ENCODE measurements at regions not wholly inside any gene's neighbourhood (a gene's known extent, or its start where the extent isn't known, plus 50 kb on each side); places are given as distances from the start of the nearest gene placed in this dataset.

DNA sequence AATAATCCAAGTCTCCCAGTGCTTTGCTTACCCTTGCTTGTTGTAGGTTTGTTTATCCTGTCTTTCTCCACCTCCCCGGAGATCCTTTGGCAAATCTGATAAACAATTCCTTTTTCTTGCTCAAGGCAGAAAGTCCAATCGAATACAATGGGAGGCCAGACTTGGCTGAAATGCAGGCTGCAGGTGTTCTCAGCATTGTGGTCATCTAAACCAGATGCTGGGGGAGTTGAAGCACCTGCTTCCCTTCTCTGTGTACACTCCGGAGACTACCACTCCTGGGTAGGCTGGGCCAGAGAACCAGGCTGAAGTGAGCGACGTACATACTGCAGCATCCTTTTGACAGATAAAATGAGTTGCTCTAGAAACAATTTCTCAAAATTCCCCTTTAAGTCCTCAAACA lies 82.6 kb upstream of the PREP start:
- Histone ChIP-seq H3K4me3 (no peak overlapping the region), H3K4me1 (replicated peaks; ENCODE audit: insufficient read depth) (peaks cover 13% of the 10 kb centered on the region), H3K79me2 (ENCODE audit: low read depth) (no peaks in the 10 kb centered on the region), H3K9me3 (ENCODE audit: insufficient read depth, low read depth) (no peaks in the 10 kb centered on the region), H3K27me3 (ENCODE audit: insufficient read depth, low read depth) (no peaks in the 10 kb centered on the region), H3K4me2 (no peak overlapping the region), H3F3A (ENCODE audit: insufficient read depth, low read depth) (no peaks in the 10 kb centered on the region), H2AFZ (no peak overlapping the region), H3K27ac (no peak overlapping the region), H3K36me3 (ENCODE audit: low read depth) (no peaks in the 10 kb centered on the region), H3K9me2 (ENCODE audit: insufficient read depth) (no peaks in the 10 kb centered on the region), H4K20me1 (ENCODE audit: insufficient read depth) (no peaks in the 10 kb centered on the region)
- no peak for TF ChIP-seq EZH2 (IDR thresholded peaks at IDR 0.05; ENCODE audit: low read depth)
- TF ChIP-seq, protein P1, sequence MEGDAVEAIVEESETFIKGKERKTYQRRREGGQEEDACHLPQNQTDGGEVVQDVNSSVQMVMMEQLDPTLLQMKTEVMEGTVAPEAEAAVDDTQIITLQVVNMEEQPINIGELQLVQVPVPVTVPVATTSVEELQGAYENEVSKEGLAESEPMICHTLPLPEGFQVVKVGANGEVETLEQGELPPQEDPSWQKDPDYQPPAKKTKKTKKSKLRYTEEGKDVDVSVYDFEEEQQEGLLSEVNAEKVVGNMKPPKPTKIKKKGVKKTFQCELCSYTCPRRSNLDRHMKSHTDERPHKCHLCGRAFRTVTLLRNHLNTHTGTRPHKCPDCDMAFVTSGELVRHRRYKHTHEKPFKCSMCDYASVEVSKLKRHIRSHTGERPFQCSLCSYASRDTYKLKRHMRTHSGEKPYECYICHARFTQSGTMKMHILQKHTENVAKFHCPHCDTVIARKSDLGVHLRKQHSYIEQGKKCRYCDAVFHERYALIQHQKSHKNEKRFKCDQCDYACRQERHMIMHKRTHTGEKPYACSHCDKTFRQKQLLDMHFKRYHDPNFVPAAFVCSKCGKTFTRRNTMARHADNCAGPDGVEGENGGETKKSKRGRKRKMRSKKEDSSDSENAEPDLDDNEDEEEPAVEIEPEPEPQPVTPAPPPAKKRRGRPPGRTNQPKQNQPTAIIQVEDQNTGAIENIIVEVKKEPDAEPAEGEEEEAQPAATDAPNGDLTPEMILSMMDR (conservative IDR thresholded peaks at IDR 0.05), result no peak
- BruUV-seq (replicated peaks), result no TSS peak
- CTCF ChIA-PET, result no interaction called here
- intact Hi-C loops (cut with micrococcal nuclease; ENCODE audit: unreplicated experiment), result no loop called here
- POLR2A ChIA-PET (ENCODE audit: unreplicated experiment), result no interaction called here
- DNase-seq, result no peak

DNA sequence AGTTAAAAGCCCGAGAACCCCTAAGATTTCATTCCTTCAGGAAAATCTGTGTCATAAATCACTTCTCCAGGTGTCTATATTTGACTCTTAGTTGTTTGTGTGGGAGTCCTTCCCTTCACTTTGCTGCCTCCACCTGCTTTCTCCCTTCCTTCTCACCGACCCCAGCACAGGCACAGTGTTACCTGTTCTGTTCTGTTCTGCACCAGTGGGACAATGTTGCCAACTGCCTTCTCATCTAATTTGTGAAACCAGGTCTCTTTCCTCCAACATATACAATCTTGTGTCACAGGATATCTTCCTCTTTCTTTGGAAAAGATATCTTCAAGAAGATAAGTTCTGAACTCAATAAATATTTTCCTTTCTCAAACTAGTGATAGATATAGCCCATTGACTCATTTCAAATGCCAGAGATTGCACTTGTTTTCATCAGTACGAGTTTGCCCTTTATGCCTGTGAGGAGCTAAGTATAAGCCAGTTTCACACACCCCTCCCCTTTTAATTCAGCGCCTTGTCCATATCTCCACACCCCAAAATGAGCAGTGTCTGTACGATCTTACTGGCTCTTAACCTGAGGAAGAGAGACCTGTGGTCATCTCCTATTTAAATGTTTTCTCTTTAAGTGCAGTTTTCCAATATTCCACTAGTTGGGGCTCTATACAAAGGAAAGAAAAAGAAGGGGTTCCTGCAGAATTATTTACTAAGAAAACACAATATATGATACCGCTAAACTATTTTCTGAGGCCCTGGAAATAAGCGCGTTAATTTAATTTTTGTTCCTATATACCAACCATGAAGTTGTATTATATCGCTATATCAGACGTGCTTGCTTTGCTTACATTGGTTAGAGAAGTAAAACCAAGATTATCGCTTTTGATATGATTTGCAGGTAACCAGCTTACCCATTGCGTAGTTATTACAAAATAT lies 81.6 kb upstream of the PREP start:
- H3F3A ChIP-seq (ENCODE audit: insufficient read depth, low read depth), result no peaks in the 10 kb centered on the region
- H3K4me1 ChIP-seq (replicated peaks; ENCODE audit: insufficient read depth), result peaks cover 13% of the 10 kb centered on the region
- no peaks in the 10 kb centered on the region for H3K27me3 ChIP-seq (ENCODE audit: insufficient read depth, low read depth)
- H3K9me2 ChIP-seq (ENCODE audit: insufficient read depth), result no peaks in the 10 kb centered on the region
- BruUV-seq (replicated peaks), result no TSS peak
- CTCF ChIA-PET, result interaction anchor here (0.5 to 0.6 kb wide), 2 partner anchors 53 to 433 kb away, joined by 10 to 27 read pairs; no protein-coding TSS in a partner anchor
- no peak overlapping the region for H3K27ac ChIP-seq
- intact Hi-C loops (cut with micrococcal nuclease; ENCODE audit: unreplicated experiment), result loop anchor here (1.0 to 5.0 kb wide), 5 partner anchors 52 to 817 kb away; partner anchors contain the start of gene PRDM1
- H3K4me3 ChIP-seq, result no peak overlapping the region
- H3K79me2 ChIP-seq (ENCODE audit: low read depth), result no peaks in the 10 kb centered on the region
- H3K36me3 ChIP-seq (ENCODE audit: low read depth), result no peaks in the 10 kb centered on the region
- peak in 1 of 2 experiments; percentile 53 for DNase-seq
- TF ChIP-seq, protein P1 (conservative IDR thresholded peaks at IDR 0.05), result peak; percentile 97
- TF ChIP-seq EZH2 (IDR thresholded peaks at IDR 0.05; ENCODE audit: low read depth), result no peak
- POLR2A ChIA-PET (ENCODE audit: unreplicated experiment), result no interaction called here
- H2AFZ ChIP-seq, result peak overlapping the region; percentile 40; the same call in 1 of the 2 replicates
- H3K9me3 ChIP-seq (ENCODE audit: insufficient read depth, low read depth), result no peaks in the 10 kb centered on the region
- no peaks in the 10 kb centered on the region for H4K20me1 ChIP-seq (ENCODE audit: insufficient read depth)
- H3K4me2 ChIP-seq, result peak overlapping the region; percentile 45

DNA sequence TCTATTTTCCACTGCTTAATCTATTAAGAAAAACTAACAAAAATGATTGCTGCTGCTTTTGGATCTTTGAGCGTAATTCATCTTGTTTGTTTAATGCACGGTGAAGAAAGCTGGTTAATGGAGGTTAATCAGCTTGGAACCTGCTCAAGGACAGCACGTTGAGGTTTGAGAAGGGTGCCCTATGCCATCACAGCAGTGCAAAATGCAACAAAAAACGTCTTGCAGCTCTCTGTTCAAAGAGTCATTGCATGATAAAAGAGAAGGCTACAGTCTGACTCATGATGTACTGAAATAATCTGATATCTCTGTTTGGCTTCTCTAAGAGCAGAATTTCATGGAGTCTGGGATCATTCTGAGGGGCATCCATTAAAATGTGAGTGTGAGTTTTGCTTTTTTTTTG lies 80.6 kb upstream of the PREP start:
- intact Hi-C loops (cut with micrococcal nuclease; ENCODE audit: unreplicated experiment), result loop anchor here (5.0 kb wide), 3 partner anchors 51 to 604 kb away; partner anchors contain the start of gene PRDM1
- H3K27ac ChIP-seq, result no peak overlapping the region
- H3K9me3 ChIP-seq (ENCODE audit: insufficient read depth, low read depth), result no peaks in the 10 kb centered on the region

More for the DNA sequence above, 80.6 kb upstream of the PREP start:
- Histone ChIP-seq H3K4me1 (replicated peaks; ENCODE audit: insufficient read depth) (peaks cover 13% of the 10 kb centered on the region), H3K27me3 (ENCODE audit: insufficient read depth, low read depth) (no peaks in the 10 kb centered on the region), H4K20me1 (ENCODE audit: insufficient read depth) (no peaks in the 10 kb centered on the region), H3K79me2 (ENCODE audit: low read depth) (no peaks in the 10 kb centered on the region), H2AFZ (no peak overlapping the region; the same call in 1 of the 2 replicates), H3K9me2 (ENCODE audit: insufficient read depth) (no peaks in the 10 kb centered on the region), H3K4me2 (no peak overlapping the region), H3K4me3 (no peak overlapping the region), H3K36me3 (ENCODE audit: low read depth) (no peaks in the 10 kb centered on the region), H3F3A (ENCODE audit: insufficient read depth, low read depth) (no peaks in the 10 kb centered on the region)
- no TSS peak for BruUV-seq (replicated peaks)
- no peak for DNase-seq
- CTCF ChIA-PET, result no interaction called here
- POLR2A ChIA-PET (ENCODE audit: unreplicated experiment), result no interaction called here
- no peak for TF ChIP-seq EZH2 (IDR thresholded peaks at IDR 0.05; ENCODE audit: low read depth)
- TF ChIP-seq, protein P1 (conservative IDR thresholded peaks at IDR 0.05), result no peak

All from PC-9 (cell line).